NCI-H2107 treated with DMSO at 0.1 percent for 48 hours (cell line): ENCODE measurements at regions not wholly inside any gene's neighbourhood (a gene's known extent, or its start where the extent isn't known, plus 50 kb on each side); places are given as distances from the start of the nearest gene placed in this dataset.
"Not testable (repeated sequence)": the region's sequence is repeated elsewhere in the genome, so short reads cannot be mapped to it uniquely, and the experiment has no call there.

Source experiments
- DNase-seq: peaks from one replicate; lab custom pipeline; 2025; ENCODE audit not compliant: unreplicated experiment; lab: John Stamatoyannopoulos, UW

DNA sequence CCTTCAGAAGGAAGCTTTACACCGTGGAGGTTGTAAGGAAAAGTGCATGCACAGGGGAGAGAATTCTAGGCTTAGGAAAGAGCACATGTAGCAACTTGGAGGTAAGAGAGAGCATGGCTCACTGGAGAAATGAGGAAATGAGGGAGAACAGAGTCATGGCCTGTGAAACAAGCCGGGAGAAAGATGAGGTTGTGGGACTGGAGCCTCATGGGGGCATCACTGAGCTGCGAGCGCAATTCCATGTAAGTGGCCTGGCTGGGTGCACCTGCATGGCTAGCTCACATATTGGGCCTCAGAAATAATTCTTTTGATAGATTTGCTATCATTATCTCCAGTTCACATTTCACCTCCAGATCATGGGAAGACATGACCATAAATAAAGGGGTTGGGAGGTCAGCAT, 785.5 kb upstream of the RAB6C start:
- DNase-seq, result no peak

DNA sequence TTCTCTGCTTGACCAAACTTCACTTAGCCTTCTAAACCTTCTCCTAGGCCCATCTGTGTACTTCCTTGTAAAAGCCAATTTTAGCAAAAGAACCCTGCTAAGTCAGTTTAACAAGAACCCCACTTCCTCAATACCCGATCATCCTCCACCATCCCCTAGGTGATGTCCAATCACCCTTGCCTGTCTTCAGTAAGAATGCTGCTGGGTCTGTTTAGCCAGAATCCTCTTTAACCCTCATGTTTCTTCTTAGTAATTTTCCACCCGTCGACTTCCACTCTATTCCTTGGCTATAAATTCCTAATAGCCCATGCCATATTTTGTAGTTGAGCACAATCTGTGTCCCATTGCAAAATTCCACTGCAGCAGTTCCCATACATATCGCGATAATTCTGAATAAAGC, 780.0 kb upstream of the RAB6C start:
- DNase-seq, result no peak

DNA sequence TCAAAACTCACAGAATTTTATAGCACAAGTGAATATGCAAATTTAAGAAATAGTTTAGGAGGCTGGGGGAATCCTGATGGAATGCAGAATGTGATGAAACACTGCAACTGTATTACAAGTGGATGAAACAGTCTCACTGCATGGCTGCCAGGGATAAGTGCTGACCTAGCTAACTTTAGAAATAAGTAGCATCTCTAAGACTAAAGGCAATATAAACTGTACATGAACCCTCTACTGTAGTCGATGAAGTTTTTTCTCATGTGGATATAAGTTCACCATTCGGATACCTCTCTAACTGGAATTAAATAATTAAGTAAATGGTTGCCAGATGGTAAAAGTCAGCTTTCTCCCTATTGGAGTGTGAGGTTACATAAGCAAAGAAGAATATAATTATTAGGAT, 777.8 kb upstream of the RAB6C start:
- no peak for DNase-seq

DNA sequence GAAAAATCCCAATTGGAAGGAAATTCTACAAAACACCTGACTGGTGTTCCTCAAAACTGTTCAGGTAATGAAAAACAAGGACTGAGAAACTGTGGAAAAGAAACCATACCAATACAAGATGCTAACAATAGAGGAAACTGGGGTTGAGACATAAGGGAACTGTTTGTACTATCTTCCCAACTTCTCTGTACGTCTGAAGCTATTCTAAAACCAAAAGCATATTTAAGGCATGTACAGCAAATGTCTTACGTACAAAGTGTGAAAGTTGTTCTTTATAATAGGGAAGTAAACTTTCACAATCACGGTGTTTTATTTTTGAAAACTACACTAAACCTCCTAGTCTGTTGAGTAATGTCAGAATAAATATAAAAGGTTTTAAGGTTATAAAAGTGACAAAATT, 776.1 kb upstream of the RAB6C start:
- DNase-seq, result no peak

DNA sequence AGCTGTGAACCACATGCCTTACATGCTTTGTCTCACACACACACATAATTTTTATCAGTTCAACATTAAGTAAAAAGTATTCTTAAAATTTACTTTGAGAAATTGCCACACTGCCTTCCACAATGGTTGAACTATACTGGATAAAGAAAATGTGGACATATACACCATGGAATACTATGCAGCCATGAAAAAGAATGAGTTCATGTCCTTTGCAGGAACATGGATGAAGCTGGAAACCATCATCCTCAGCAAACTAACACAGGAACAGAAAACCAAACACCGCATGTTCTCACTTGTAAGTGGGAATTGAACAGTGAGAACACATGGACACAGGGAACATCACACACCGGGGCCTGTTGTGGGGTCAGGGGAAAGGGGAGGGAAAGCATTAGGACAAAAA, 774.9 kb upstream of the RAB6C start:
- DNase-seq, result not testable (repeated sequence)

DNA sequence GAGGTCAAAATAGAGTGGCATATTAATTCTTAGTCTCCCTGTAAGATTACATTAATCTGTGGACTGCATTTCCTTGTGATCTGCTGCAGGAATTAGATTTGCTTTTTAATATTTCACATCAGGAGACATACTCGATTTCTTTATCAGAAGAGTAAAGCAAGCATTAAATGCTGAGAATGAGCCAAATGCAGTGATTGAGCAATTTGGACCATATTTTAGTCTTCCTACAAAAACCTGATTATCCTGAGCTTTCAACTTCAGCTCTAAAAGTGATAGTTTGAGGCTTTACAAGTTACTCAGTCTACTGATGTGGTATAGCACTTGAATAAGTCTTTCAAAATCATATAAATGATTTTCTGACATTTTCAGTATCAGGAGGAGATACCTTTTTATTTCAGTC, 774.3 kb upstream of the RAB6C start:
- no peak for DNase-seq

DNA sequence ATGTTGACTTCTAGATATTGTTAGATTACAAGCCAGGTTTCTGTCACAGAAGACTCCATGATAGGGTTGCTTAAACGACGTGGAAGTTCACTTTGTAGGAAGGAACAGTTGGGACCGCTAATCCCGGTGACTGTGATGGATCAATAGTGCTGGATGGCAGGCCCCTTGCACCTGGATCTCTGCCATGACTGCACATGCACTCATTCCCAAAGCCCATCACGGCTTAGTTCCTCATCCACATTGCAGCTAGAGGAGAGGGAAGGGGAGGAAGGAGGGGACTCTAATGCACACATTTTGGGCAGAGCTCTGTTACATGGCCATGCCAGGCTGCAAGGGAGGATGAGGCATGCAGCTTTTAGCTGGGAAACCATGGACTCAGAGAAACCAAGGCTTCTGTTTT, 773.7 kb upstream of the RAB6C start:
- DNase-seq, result no peak

DNA sequence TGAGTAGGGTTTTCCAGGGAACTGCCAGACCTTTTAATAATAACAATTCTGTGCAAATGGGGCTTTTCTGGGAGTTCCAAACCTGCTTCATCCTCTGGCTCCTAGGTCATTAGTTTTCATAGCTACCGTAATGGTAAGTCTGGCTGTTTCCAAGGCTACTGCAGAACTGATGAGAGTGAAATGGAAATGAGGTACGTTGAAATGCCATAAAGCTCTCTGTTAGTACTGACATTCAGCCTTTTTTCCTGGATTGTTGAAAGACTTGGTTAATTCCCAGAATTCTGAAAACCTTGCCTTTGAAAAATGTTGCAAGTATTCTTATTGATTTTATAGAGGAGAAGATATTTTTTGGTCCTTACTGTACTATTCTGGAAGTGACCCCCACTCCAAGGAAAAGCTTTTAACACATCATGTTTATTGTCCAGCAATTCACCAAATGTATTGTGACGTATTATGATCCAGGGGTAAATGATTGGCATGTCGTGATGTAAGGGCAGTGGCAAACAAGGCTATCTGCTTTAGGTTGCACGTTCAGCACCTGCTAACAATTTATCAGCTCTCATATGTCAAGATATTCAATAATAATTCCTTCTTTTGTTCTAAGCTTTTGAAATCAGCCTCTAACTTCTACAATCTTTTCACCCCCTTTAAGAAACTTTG, 767.0 kb upstream of the RAB6C start:
- DNase-seq, result no peak

DNA sequence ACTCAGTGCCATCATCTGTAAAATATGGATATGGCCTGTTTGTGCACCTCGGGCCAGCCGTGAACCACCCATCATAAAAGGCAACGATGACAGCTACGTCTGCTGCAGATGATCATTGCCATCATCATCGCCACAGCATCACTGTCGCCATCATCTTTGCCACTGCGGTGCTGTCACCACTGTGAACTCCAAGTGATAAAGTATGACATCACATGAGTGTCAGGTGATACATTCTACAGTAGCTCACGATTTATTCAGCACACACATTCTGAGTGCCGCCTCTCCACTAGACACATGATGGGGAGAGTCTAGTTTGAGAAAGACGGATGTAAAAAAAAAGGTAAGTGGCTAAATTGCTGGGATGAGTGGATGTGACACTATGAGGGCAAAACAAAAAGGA, 755.4 kb upstream of the RAB6C start:
- no peak for DNase-seq

DNA sequence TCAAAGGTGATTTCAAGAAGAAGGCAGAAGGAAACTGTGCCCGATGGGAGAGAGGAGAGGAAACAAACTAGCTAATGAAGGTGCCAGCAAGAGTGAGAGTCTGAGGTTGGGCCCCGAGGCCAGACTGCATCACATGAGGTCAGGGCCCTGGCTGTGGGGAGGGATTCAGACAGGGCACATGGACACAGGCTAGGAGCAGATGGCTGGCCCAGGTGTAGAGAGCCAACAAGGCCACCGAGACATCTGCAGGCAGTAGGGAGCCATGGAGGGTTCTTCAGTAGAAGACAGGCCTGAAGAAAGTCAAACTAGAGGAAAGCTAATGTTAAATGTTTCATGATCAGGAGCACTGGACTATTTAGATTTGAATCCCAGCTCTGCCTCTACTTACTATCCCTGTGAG, 755.0 kb upstream of the RAB6C start:
- no peak for DNase-seq

DNA sequence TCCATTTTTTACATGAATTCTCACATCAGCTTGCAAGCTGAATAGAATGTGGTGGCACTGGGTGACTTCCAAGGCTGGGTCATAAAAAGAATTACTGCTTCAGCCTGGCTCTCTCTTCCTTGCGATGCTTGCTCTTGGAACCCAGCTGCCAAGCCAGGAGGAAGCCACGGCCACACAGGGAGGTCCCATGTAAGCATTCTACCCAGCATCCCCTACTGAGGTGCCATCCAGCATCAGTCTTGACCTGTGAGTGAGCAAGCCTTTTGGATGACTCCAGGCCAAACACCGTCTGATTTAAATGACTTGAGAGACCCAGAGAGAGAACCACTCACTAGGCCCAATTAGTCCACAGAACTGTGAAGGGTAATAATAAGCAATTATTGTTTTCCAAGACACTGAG, 750.3 kb upstream of the RAB6C start:
- no peak for DNase-seq

DNA sequence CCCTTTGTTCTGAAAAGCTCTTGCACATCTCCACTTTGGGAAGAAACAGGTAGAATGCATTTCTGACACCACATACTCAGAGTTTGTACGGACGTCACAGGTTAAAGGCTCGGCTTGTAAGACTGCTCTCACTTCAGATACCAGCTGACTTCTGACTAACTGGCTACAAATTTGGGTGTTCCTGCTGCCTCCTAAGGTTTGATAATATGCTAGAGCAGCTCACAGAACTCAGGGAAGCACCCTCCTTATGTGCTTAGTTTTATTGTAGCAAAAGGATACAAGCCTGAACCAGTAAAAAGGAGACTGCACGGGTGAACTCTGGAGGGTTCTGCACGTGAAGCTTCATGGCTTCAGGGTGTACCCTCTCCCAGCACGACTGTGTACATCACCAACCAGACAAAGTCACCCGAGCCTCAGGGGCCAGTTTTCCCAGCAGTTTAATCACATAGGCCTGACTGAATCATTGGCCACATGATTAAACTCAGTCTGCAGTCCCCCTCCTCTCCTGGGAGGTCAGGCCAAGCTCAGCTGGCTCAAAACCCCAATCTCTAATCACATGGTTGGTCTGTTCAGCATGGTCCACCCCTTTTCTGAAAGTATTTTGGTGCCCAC, 749.5 kb upstream of the RAB6C start:
- no peak for DNase-seq

DNA sequence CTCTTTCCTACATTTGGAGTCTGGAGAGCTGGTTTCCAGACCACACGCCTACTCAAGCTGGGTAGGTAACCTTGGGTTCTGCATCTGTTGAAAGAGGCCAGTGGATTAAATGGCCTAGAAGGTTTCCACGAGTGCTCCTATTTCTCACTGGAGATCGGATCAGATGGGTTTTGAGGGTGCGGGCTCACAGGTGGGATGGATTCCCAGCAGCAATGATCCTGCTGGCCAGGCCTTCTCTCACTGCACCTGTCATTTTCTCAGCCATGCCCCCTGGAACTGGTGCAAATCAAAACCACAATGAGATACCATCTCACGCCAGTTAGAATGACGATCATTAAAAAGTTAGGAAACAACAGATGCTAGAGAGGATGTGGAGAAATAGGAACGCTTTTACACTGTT, 747.5 kb upstream of the RAB6C start:
- no peak for DNase-seq

DNA sequence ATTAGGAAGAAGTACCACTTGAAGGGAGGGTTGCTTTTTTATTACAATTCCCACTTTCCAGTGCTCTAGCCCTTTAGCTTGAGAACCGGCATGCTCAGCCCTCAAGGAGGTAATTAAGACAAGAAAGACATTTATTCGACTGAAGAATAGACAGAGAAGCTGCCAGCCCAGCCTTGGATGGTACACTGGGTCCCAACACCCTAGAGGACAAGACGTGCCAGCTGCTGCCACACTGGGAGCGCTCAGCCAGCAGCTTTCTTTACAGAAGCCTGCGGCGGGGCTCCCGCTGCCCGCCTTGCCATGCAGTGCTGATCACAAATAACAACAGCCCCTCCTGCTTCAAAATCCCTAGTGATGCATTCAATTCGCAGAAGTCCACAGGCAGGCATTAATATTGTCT, 746.3 kb upstream of the RAB6C start:
- DNase-seq, result no peak

DNA sequence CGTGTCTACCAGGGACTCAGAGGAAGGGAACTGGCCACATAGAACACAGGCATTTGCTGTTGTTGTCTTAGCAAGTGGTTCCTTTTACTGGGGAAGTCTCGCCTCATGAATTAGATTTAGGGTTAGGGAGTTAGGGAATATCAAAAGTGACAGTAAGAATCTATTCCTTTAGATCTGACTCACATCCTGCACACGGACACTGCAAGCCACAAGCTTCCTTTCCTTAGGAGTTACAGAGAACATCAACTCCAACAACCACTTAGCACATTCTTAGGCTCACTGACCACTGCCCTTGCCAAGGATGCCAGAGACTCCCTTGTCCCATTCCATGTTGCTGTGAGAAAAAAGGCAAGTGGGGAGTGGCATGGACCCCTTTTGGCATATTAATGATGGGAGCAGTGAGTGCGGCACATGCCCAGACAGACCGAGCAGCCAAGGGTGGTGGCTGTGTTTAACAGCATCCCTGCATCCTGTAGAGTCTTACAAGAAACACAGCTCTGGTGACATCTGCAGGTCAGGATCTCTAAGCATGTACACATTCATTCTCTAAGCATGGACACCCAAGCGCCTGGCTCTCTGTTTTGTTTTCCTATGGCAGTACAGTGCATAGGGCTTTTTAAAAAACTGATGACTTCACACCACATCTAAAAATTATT, 745.6 kb upstream of the RAB6C start:
- DNase-seq, result peak; percentile 7

DNA sequence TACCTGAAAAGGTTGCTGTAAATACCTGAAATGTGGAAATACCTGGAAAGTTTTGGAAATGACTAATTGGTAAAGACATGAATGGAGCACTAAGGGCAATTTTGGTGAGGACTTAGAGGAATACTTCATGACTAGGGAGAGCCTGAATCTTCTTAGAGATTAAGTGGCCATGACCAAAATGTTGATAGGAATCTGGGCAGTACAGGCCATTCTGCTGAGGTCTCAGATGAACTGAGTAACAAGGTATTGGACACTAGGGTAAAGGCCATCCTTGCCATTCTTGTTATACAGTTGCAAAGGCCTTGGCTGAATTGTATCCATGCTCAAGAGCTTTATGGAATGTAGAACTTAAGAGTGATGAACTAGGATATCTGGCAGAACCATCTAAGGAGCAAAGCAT, 742.9 kb upstream of the RAB6C start:
- DNase-seq, result no peak

DNA sequence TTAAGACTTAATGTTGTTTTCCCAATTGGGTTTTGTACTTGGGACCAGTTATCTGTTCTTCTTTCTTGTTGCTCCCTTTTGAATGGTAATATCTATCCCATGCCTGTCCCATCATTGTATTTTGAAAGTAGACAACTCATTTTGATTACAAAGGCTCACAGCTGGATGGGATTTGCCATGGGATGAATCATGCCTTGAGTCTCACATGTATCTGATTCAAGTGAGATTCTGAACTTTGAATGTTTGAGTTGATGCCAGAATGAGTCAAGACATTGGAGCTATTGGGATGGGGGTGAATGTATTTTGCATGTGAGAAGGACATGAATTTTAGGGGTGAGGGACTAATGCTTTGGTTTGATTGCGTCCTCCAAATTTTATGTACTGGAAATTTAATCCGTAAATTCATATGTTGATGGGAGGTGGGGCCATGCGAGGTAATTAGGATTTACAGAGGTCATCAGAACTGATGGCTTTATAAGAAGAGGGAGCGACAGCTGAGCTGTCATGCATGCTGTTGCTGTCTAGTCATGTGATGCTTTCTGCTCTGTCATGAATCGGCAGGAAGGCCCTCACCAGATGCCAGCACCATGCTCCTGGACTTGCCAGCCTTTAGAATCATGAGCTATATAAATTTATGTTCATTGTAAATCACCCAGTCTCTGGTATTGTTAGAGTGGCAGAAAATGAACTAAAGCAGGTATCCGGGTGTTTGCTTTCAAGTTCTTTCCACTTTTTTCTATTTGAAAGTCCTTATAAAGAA, 741.3 kb upstream of the RAB6C start:
- DNase-seq, result no peak

DNA sequence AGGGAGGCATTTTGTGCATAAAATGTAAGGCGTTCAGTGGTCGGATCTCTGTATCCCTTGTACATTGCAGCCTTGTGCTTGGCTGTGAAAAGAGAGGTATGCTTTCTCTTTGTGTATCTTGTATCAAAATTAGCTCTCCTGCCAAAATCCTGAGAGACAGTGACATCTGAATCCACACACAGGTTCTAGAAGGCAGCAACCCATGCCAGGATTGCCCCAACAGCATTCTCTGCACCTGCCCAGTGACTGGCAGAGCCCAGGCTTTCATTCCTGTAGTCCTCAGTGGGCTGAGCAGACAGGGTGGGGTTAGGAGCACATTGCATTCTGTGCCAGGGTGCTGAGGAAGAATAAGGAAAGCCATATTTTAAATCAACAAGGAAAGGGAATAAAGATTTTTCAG, 740.3 kb upstream of the RAB6C start:
- no peak for DNase-seq

DNA sequence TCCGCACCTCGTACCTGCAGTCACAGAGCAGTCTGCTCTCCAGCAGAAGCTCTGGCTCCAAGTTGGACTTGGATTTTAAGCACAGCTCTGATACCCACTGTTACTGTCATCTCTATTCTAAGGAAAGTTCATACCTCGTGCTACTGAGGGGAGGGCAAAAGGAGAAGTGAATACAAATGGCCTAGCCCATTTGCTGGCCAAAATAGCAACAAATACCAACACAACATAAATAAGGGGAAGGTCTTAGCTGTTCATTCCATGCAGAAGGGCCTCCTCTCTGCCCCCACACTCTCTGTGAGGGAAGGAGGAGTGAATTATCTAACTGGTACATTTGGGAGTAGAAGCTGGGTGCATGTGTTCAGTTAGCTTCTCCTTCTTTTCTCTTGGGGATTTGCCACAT, 739.4 kb upstream of the RAB6C start:
- no peak for DNase-seq

DNA sequence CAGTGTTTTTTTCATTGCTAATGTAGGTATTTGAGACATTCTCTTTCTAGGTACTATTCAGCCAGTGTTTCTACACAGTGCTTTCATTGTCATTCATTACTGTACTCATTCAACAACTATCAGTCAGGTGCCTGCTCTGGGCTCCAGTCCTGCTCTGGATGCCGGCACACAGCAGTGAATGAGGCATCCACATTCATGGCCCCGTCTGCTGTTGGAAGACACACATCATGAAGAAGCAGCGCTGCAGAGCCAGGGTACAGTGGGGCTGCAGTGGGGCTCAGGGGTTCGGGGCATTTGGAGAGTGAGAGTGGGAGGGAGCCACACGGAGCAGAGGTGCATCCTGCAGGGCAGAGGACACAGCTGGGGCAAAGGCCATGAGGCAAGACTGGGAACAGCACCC, 737.2 kb upstream of the RAB6C start:
- no peak for DNase-seq

DNA sequence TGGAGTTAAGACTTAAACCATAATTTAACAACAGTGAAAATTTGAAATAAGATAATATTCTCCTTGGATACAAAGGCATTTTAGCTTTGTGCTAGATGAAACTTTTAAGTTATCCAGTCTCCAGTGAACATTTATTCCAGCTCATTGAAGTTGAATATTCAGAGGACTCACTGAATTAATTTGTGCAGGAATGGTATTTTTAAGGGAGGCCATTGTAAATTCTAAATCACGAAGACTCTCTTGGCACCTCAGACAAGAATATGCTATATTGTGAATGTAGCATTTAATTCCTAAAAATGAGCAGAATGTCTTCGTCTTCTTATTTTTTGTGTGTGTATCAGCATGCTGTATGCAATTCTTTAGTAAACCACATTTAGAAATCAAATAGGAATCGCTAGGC, 731.7 kb upstream of the RAB6C start:
- no peak for DNase-seq

DNA sequence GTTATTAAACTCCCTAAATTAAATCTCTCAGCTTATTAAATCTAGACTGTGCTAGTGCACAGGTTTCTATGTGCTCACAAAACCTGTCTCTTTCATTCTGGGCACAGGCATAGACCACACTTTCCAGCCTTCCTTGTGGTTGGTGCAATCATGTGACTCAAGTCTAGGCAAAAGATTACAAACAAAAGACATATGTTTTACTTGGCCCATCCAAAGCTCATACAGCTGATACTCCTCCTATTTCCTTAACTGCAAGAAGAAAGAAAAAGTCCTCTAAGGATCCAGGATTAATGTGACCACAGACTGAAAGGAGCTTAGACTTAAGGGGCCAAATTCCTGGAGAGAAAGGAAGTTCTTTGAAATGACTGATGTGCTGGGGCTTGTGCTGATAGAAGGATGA, 731.3 kb upstream of the RAB6C start:
- no peak for DNase-seq
